AG10803 (cell line): ENCODE measurements at regions not wholly inside any gene's neighbourhood (a gene's known extent, or its start where the extent isn't known, plus 50 kb on each side); places are given as distances from the start of the nearest gene placed in this dataset.
"Not testable (repeated sequence)": the region's sequence is repeated elsewhere in the genome, so short reads cannot be mapped to it uniquely, and the experiment has no call there.

Source experiments
- DNase-seq: peaks from one replicate; pipeline ENCODE4 v3.0.0; 2010; ENCODE audit warnings: low read depth
- H3K4me3 ChIP-seq: 2 replicates; pipeline ENCODE4 v1.5.1; 2011; ENCODE audit warnings: mild to moderate bottlenecking, low read length, control low read depth
- TF ChIP-seq, protein P1 (sequence below): conservative IDR thresholded peaks from 2 replicates; pipeline ENCODE4 v1.5.1; 2011; ENCODE audit warnings: mild to moderate bottlenecking, low read length, control low read depth, inconsistent platforms

GRCh38 chr2:77652499-77652898 is 130.3 kb upstream of the LRRTM4 start:
- TF ChIP-seq, protein P1, sequence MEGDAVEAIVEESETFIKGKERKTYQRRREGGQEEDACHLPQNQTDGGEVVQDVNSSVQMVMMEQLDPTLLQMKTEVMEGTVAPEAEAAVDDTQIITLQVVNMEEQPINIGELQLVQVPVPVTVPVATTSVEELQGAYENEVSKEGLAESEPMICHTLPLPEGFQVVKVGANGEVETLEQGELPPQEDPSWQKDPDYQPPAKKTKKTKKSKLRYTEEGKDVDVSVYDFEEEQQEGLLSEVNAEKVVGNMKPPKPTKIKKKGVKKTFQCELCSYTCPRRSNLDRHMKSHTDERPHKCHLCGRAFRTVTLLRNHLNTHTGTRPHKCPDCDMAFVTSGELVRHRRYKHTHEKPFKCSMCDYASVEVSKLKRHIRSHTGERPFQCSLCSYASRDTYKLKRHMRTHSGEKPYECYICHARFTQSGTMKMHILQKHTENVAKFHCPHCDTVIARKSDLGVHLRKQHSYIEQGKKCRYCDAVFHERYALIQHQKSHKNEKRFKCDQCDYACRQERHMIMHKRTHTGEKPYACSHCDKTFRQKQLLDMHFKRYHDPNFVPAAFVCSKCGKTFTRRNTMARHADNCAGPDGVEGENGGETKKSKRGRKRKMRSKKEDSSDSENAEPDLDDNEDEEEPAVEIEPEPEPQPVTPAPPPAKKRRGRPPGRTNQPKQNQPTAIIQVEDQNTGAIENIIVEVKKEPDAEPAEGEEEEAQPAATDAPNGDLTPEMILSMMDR = no peak
- no peak overlapping the region for H3K4me3 ChIP-seq
- no peak for DNase-seq

- no peak overlapping the region for H3K4me3 ChIP-seq
- TF ChIP-seq, protein P1 = no peak
- no peak for DNase-seq
Measured at GRCh38 chr2:77664491-77664890, 142.3 kb upstream of the LRRTM4 start.

DNA sequence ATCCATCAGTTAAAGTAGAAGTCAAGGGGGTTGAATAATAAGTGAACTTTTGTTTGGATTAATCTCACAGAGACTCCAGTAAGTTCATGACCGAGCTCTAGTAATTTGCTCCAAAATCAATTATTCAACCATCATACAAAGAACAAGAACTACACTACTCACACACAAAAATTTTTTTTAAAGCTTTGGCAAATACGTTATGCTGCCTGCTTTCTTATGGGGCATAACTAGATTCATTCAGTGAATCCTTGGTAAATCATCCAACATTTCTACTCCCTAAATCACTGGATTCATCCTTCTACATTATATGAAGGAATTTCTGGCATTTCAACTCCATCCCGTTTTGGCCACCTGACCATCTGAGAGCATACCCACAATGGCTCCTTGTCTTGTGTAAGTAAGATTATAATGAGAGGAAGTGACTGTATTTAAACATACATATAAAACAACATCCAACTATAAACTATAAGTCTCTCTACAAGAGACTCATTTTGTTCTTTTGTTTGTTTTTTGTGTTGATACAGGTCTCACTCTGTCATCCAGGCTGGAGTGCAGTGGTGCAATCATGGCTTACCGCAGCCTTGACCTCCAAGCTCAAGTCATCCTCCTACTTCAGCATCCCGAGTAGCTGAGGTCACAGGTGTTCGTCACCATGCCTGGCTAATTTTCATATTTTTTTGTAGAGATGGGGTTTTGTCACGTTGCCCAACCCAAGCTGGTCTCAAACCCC is 144.2 kb upstream of the LRRTM4 start:
- TF ChIP-seq, protein P1 = no peak
- DNase-seq = no peak
- H3K4me3 ChIP-seq = no peak overlapping the region

GRCh38 chr2:77684543-77685319 is 162.6 kb upstream of the LRRTM4 start:
- H3K4me3 ChIP-seq, DNase-seq: not testable (repeated sequence)

- TF ChIP-seq, protein P1 = no peak
- no peak overlapping the region for H3K4me3 ChIP-seq
- no peak for DNase-seq
Measured at GRCh38 chr2:77712601-77713000, 190.4 kb upstream of the LRRTM4 start.

DNA sequence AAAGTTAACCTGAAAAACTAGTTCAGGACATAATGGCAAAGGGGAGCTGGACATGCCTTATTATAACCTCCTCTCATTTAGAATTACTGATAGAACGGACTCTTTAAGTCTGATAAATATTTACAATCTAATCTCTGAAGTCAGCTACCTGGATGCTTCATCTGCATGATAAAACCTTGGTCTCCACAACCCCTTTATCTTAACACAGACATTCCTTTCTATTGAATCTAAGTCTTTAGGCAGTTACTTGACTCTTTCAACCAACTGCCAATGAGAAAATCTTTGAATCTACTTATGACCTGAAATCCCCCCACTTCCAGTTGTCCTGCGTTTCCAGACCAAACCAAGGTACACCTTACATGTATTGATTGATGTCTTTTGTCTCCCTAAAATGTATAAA is 191.2 kb upstream of the LRRTM4 start:
- no peak for DNase-seq
- no peak overlapping the region for H3K4me3 ChIP-seq
- TF ChIP-seq, protein P1 = no peak

GRCh38 chr2:77720115-77720514 is 197.9 kb upstream of the LRRTM4 start:
- DNase-seq = no peak
- H3K4me3 ChIP-seq = no peak overlapping the region
- TF ChIP-seq, protein P1 = no peak
